ENCODE measurements at regions not wholly inside any gene's neighbourhood (a gene's known extent, or its start where the extent isn't known, plus 50 kb on each side); places are given as distances from the start of the nearest gene placed in this dataset.
A peak's percentile ranks its signal among the peaks of the same experiment; 100 is the strongest.

- TF ChIP-seq CTCF (conservative IDR thresholded peaks at IDR 0.05; ENCODE audit: low read depth, low read length) (peak; percentile 36; the same call in 1 of the 2 replicates), EZH2 (IDR thresholded peaks at IDR 0.05; ENCODE audit: low read length, unreplicated experiment) (no peak), EZH2phosphoT487 (IDR thresholded peaks at IDR 0.05; ENCODE audit: borderline replicate concordance, low read length) (no peak)
Observed at GRCh38 chr10:78778444-78779338, 290.1 kb upstream of the ZMIZ1 start.

Measured in PC-3 (cell line).